Neuronal stem cell (in vitro differentiated cells): ENCODE measurements at regions not wholly inside any gene's neighbourhood (a gene's known extent, or its start where the extent isn't known, plus 50 kb on each side); places are given as distances from the start of the nearest gene placed in this dataset.

ENCODE experiments used
- DNase-seq: peaks from one replicate; pipeline ENCODE4 v3.0.0-alpha.2; 2013; ENCODE audit warnings: low spot score
- H2AFZ ChIP-seq: one replicate; pipeline ENCODE4 v1.6.1; 2013; ENCODE audit warnings: mild to moderate bottlenecking, low read length, inconsistent platforms
- H2AK5ac ChIP-seq: 2 replicates; pipeline ENCODE4 v1.6.1; 2013; ENCODE audit warnings: low read depth, mild to moderate bottlenecking, inconsistent platforms, low read length, moderate library complexity, mixed read lengths
- H2BK120ac ChIP-seq: 2 replicates; pipeline ENCODE4 v1.6.1; 2013; ENCODE audit warnings: low read depth, mild to moderate bottlenecking, inconsistent platforms, low read length, moderate library complexity, mixed read lengths
- H2BK12ac ChIP-seq: one replicate; pipeline ENCODE4 v1.6.1; 2013; ENCODE audit warnings: low read length, inconsistent platforms
- H2BK15ac ChIP-seq: 2 replicates; pipeline ENCODE4 v1.6.1; 2013; ENCODE audit warnings: mild to moderate bottlenecking, low read length, inconsistent platforms, mixed read lengths
- H2BK5ac ChIP-seq: one replicate; pipeline ENCODE4 v1.6.1; 2013; ENCODE audit warnings: inconsistent platforms, mild to moderate bottlenecking, low read length, moderate library complexity
- H3K14ac ChIP-seq: one replicate; pipeline ENCODE4 v1.6.1; 2013; ENCODE audit warnings: low read length, inconsistent platforms
- H3K18ac ChIP-seq: 2 replicates; pipeline ENCODE4 v1.6.1; 2013; ENCODE audit warnings: low read length, inconsistent platforms
- H3K23ac ChIP-seq: 2 replicates; pipeline ENCODE4 v1.6.1; 2013; ENCODE audit warnings: low read depth, mild to moderate bottlenecking, mixed read lengths, low read length, inconsistent platforms; ENCODE audit not compliant: poor library complexity
- H3K27ac ChIP-seq: replicated peaks from 3 replicates; pipeline ENCODE4 v1.5.1; 2013; ENCODE audit warnings: low read length, inconsistent platforms
- H3K27me3 ChIP-seq, 3 experiments: 2 replicates each; pipeline ENCODE4 v1.6.1; 2013; ENCODE audit warnings: low read length in 3 of 3, mild to moderate bottlenecking in 2 of 3, inconsistent platforms in 1 of 3, low read depth in 1 of 3, mixed read lengths in 1 of 3, moderate library complexity in 1 of 3; ENCODE audit not compliant: control insufficient read depth in 3 of 3, insufficient read depth in 3 of 3
- H3K36me3 ChIP-seq, 2 donors: replicated peaks in 1 of 2; 2 replicates each; pipeline ENCODE4 v1.6.1; 2013; ENCODE audit warnings: low read length in 2 of 2; ENCODE audit not compliant: control insufficient read depth in 2 of 2, insufficient read depth in 2 of 2
- H3K4ac ChIP-seq: 2 replicates; pipeline ENCODE4 v1.6.1; 2013; ENCODE audit warnings: inconsistent platforms, mild to moderate bottlenecking, low read length, moderate library complexity
- H3K4me1 ChIP-seq, 2 donors: 1 replicate in 1 of 2; 2 replicates in 1 of 2; pipeline ENCODE4 v1.6.1; 2013; ENCODE audit warnings: low read length in 2 of 2, low read depth in 1 of 2; ENCODE audit not compliant: control insufficient read depth in 2 of 2, insufficient read depth in 1 of 2
- H3K4me2 ChIP-seq: one replicate; pipeline ENCODE4 v1.6.1; 2013; ENCODE audit warnings: mild to moderate bottlenecking, low read length, inconsistent platforms; ENCODE audit not compliant: insufficient read depth, poor library complexity, severe bottlenecking
- H3K4me3 ChIP-seq, 2 donors: 2 replicates each; pipeline ENCODE4 v1.5.1; 2013; ENCODE audit warnings: low read length in 2 of 2, mild to moderate bottlenecking in 2 of 2, inconsistent platforms in 1 of 2, moderate library complexity in 1 of 2
- H3K79me1 ChIP-seq: one replicate; pipeline ENCODE4 v1.6.1; 2013; ENCODE audit warnings: low read depth, mild to moderate bottlenecking, inconsistent platforms, low read length, moderate library complexity
- H3K9ac ChIP-seq: one replicate; pipeline ENCODE4 v1.6.1; 2013; ENCODE audit warnings: mild to moderate bottlenecking, low read depth, low read length, inconsistent platforms; ENCODE audit not compliant: poor library complexity
- H3K9me3 ChIP-seq, 2 donors: replicated peaks in 1 of 2; 2 replicates each; pipeline versions ENCODE3 to v1.6.1; 2013; ENCODE audit warnings: low read length in 2 of 2, mild to moderate bottlenecking in 2 of 2, inconsistent platforms in 1 of 2, low read depth in 1 of 2, mixed read lengths in 1 of 2, moderate library complexity in 1 of 2; ENCODE audit not compliant: control insufficient read depth in 2 of 2, insufficient read depth in 1 of 2
- H4K8ac ChIP-seq: one replicate; pipeline ENCODE4 v1.6.1; 2013; ENCODE audit warnings: low read depth, mild to moderate bottlenecking, inconsistent platforms, low read length, moderate library complexity
- H4K91ac ChIP-seq: one replicate; pipeline ENCODE4 v1.6.1; 2013; ENCODE audit warnings: low read length, low read depth, mild to moderate bottlenecking, inconsistent platforms; ENCODE audit not compliant: poor library complexity
- WGBS, 2 donors: extraction: QIAGEN DNeasy Blood & Tissue Kit; methylation state at CpG; one replicate each; pipeline ENCODE4 v1.1.7; 2013; ENCODE audit warnings: missing lambda C conversion rate in 2 of 2, mixed read lengths in 1 of 2; ENCODE audit not compliant: insufficient read length in 2 of 2, insufficient replicate concordance in 1 of 2; ENCODE audit errors: extremely low coverage in 2 of 2; 5-methylcytosine and 5-hydroxymethylcytosine counted together

DNA sequence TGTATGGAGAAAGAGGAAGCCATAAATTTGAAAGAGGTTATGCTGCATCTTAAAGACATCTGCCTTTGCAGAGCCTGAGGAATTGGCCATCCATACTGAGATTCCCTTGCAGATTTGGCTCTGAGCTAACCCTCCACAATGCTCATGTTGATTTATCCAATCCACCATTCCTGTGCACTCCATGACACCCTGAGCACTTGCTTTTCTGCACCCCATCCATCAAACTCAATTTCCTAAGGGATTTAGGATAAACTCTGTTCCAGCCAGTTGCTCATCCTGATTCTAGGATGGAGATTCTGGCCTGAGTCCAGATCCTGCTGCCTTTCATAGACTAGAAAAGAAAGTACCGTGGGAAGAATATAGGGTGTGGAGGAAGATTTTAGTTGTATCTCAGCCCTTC lies 379.2 kb upstream of the LARGE1 start:
- Histone ChIP-seq H3K36me3 (no peaks in the 10 kb centered on the region), H3K27me3 (no peaks in the 10 kb centered on the region)
- no CpG with 5 or more reads among the region's 1 CpG for WGBS, 2 donors

DNA sequence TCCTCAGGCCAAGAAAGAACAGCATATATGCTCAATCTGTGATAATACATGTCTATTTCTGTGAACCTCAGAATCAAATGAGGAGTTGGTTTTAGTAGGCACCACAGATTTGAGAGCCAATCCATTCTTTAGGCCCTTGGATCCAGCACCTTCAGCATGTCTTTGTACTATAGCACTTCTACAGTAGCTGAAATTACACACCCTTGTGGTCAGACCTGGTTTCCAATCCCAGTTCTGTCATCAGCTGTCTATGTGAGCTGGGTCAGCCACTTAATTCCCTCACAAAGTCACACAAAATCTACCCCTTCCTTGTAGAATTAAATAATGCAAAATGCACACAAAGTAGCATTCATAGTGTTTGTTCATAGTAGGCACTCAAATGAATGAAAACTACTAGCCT lies 381.3 kb upstream of the LARGE1 start:
- Histone ChIP-seq H2BK15ac (no peak overlapping the region), H3K4me2 (no peak overlapping the region), H3K4me3 (no peak overlapping the region), H3K27ac (no peak overlapping the region), H3K23ac (no peak overlapping the region), H2AFZ (no peak overlapping the region), H2AK5ac (no peak overlapping the region), H3K4me1 (no peaks in the 10 kb centered on the region), H3K4ac (no peak overlapping the region), H2BK12ac (no peak overlapping the region), H3K9me3 (no peaks in the 10 kb centered on the region), H3K36me3 (no peaks in the 10 kb centered on the region), H2BK120ac (no peak overlapping the region), H3K9ac (no peak overlapping the region), H3K79me1 (no peaks in the 10 kb centered on the region), H3K18ac (no peak overlapping the region), H4K8ac (no peak overlapping the region), H2BK5ac (no peak overlapping the region), H3K27me3 (no peaks in the 10 kb centered on the region), H3K14ac (no peak overlapping the region), H4K91ac (no peak overlapping the region)
- DNase-seq = no peak

More for the DNA sequence above, 379.2 kb upstream of the LARGE1 start:
- Histone ChIP-seq H3K79me1 (no peaks in the 10 kb centered on the region), H2BK120ac (no peak overlapping the region), H3K14ac (no peak overlapping the region), H2BK12ac (no peak overlapping the region), H2BK5ac (no peak overlapping the region), H3K18ac (no peak overlapping the region), H2AFZ (no peak overlapping the region), H4K91ac (no peak overlapping the region), H3K9ac (no peak overlapping the region), H3K4me2 (no peak overlapping the region), H3K4ac (no peak overlapping the region), H3K4me1 (no peaks in the 10 kb centered on the region), H2AK5ac (no peak overlapping the region), H3K23ac (no peak overlapping the region), H3K4me3 (no peak overlapping the region), H2BK15ac (no peak overlapping the region), H3K9me3 (no peaks in the 10 kb centered on the region), H3K27ac (no peak overlapping the region), H4K8ac (no peak overlapping the region)
- DNase-seq = no peak

DNA sequence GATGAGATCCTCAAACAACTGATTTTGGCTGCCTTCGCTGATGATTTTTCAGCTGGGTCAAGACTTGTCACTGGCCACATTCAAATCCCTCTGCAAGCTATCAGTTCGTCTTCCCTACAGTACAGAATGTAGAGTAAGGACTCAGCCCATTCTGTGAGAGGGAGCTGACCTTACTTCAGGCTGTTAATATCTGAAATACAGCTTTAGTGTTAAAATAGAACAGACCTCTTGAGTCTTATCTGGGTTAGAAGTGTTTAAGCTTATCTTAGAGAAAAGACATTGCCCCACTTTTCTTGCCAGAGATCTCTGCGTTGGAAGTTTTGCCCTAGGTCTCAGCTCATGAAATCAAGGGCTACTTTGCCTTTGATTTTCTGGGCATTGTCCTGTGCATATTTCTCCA lies 383.4 kb upstream of the LARGE1 start:
- Histone ChIP-seq H3K27me3 (no peaks in the 10 kb centered on the region), H3K36me3 (no peaks in the 10 kb centered on the region), H2BK15ac (no peak overlapping the region), H3K4me2 (no peak overlapping the region), H2BK120ac (no peak overlapping the region), H3K79me1 (no peaks in the 10 kb centered on the region), H2AK5ac (no peak overlapping the region), H4K91ac (no peak overlapping the region), H2AFZ (no peak overlapping the region), H2BK12ac (no peak overlapping the region), H3K14ac (no peak overlapping the region), H3K4me3 (no peak overlapping the region), H2BK5ac (no peak overlapping the region), H3K18ac (no peak overlapping the region), H3K4ac (no peak overlapping the region), H3K27ac (no peak overlapping the region), H3K9ac (no peak overlapping the region), H3K23ac (no peak overlapping the region), H3K9me3 (no peaks in the 10 kb centered on the region), H4K8ac (no peak overlapping the region), H3K4me1 (no peaks in the 10 kb centered on the region)
- WGBS, 2 donors = no CpG with 5 or more reads among the region's 3 CpGs
- no peak for DNase-seq

DNA sequence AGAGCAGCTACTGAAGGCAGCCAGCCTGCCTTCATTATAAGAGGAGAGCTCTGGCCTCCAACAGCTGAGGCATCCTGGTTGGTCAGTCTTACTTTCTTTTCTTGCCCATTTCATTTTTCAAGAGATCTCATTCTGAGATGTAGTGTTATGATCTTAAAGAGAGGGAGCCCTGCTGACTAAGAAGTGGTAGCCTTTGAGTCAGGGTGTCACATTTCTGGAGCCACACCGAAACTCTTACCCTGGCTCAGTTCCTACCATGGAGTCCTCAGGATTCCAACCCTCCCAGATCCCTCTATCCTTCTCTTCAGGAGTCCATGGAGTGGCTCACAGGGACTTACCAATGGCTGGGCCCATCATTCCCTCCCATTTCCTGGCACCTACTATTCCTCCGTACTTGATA lies 386.1 kb upstream of the LARGE1 start:
- H3K36me3 ChIP-seq = no peaks in the 10 kb centered on the region
- no peak overlapping the region for H2BK12ac ChIP-seq
- no peak overlapping the region for H3K18ac ChIP-seq
- no peak overlapping the region for H3K4me3 ChIP-seq
- no peak overlapping the region for H3K9ac ChIP-seq
- no peak overlapping the region for H2AFZ ChIP-seq
- no peak overlapping the region for H2BK5ac ChIP-seq
- peaks cover 0 to 3% of the 10 kb centered on the region in 2 donors for H3K4me1 ChIP-seq
- H2AK5ac ChIP-seq = no peak overlapping the region
- no peak overlapping the region for H3K23ac ChIP-seq
- no CpG with 5 or more reads among the region's 2 CpGs for WGBS, 2 donors
- no peak overlapping the region for H3K4me2 ChIP-seq
- no peaks in the 10 kb centered on the region for H3K27me3 ChIP-seq
- H2BK15ac ChIP-seq = no peak overlapping the region
- no peaks in the 10 kb centered on the region for H3K79me1 ChIP-seq
- no peak for DNase-seq
- no peak overlapping the region for H3K14ac ChIP-seq
- H3K27ac ChIP-seq = no peak overlapping the region
- no peaks in the 10 kb centered on the region for H3K9me3 ChIP-seq
- H4K91ac ChIP-seq = no peak overlapping the region
- no peak overlapping the region for H3K4ac ChIP-seq
- no peak overlapping the region for H2BK120ac ChIP-seq
- H4K8ac ChIP-seq = no peak overlapping the region
